Effector memory CD8-positive, alpha-beta T cell (primary cell): ENCODE measurements at regions not wholly inside any gene's neighbourhood (a gene's known extent, or its start where the extent isn't known, plus 50 kb on each side); places are given as distances from the start of the nearest gene placed in this dataset.
"Not testable (repeated sequence)": the region's sequence is repeated elsewhere in the genome, so short reads cannot be mapped to it uniquely, and the experiment has no call there.

Experiments
- ATAC-seq: fragments of 150-1000 bp; cut with Tn5 transposase; replicated peaks from 2 replicates; pipeline ENCODE4 v1.10.0; 2021; ENCODE audit warnings: mild to moderate bottlenecking, moderate library complexity
- DNase-seq, 3 experiments: peaks; one replicate each; pipeline ENCODE4 v3.0.0; 2021
- H3K27ac Mint-ChIP-seq, 2 donors: one replicate each; pipeline ENCODE4 v1.8.0; 2022; ENCODE audit warnings: mild to moderate bottlenecking in 2 of 2, mixed read lengths in 2 of 2, moderate library complexity in 2 of 2
- H3K27me3 Mint-ChIP-seq, 2 donors: one replicate each; pipeline ENCODE4 v1.8.0; 2022; ENCODE audit warnings: mixed read lengths in 2 of 2
- H3K36me3 Mint-ChIP-seq: one replicate; pipeline ENCODE4 v1.8.0; 2022; ENCODE audit warnings: mild to moderate bottlenecking, moderate library complexity, mixed read lengths; ENCODE audit not compliant: insufficient read depth
- H3K4me1 Mint-ChIP-seq, 2 donors: one replicate each; pipeline ENCODE4 v1.8.0; 2022; ENCODE audit warnings: low read depth in 2 of 2, mixed read lengths in 2 of 2
- H3K4me3 Mint-ChIP-seq, 2 donors: one replicate each; pipeline ENCODE4 v1.8.0; 2022; ENCODE audit warnings: mild to moderate bottlenecking in 2 of 2, mixed read lengths in 2 of 2, moderate library complexity in 2 of 2
- H3K9me3 Mint-ChIP-seq, 2 donors: one replicate each; pipeline ENCODE4 v1.8.0; 2022; ENCODE audit warnings: mixed read lengths in 2 of 2

DNA sequence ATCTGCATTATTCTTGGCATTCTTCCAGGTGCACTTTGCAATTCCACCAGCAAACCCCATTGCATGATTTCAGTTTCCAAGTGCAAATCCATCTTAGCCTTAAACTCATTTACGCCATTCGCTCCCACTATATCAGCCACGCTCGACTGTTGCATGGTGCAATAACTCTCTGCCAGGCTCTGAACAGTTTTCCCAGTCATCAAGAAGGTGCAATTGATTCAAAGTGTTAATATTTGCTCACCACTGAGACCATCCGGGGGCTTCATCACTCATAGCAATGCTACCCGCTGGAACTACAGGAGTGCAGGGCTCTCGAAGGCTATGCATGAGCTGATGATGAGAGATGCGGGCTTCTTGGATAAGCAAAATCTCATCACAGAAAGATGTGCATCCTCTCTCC lies 488.2 kb downstream of the OMA1 start:
- ATAC-seq (no peak), DNase-seq (no peak)
- Mint-ChIP-seq H3K4me3 (no peak overlapping the region), H3K27ac (no peak overlapping the region), H3K9me3 (peaks cover 0 to 1% of the 10 kb centered on the region in 2 donors), H3K36me3 (no peaks in the 10 kb centered on the region), H3K27me3 (peaks cover 0 to 10% of the 10 kb centered on the region in 2 donors), H3K4me1 (no peaks in the 10 kb centered on the region)

GRCh38 chr1:58057826-58058225 lies 488.7 kb downstream of the OMA1 start:
- H3K27me3 Mint-ChIP-seq = peaks cover 0 to 10% of the 10 kb centered on the region in 2 donors
- ATAC-seq (no peak), DNase-seq (no peak)
- no peaks in the 10 kb centered on the region for H3K36me3 Mint-ChIP-seq
- peaks cover 0 to 1% of the 10 kb centered on the region in 2 donors for H3K9me3 Mint-ChIP-seq
- no peak overlapping the region for H3K4me3 Mint-ChIP-seq
- no peaks in the 10 kb centered on the region for H3K4me1 Mint-ChIP-seq
- no peak overlapping the region for H3K27ac Mint-ChIP-seq

DNA sequence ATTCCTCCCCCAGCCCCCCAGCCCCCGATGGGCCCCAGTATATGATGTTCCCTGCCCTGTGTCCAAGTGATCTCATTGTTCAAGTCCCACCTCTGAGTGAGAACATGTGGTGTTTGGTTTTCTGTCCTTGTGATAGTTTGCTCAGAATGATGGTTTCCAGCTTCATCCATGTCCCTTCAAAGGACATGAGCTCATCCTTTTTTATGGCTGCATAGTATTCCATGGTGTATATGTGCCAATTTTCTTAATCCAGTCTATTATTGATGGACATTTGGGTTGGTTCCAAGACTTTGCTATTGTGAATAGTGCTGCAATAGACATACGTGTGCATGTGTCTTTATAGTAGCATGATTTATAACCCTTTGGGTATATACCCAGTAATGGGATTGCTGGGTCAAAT lies 495.3 kb downstream of the OMA1 start:
- not testable (repeated sequence) for H3K4me1 Mint-ChIP-seq, H3K27ac Mint-ChIP-seq, H3K27me3 Mint-ChIP-seq, DNase-seq, H3K4me3 Mint-ChIP-seq, ATAC-seq, H3K9me3 Mint-ChIP-seq, H3K36me3 Mint-ChIP-seq

DNA sequence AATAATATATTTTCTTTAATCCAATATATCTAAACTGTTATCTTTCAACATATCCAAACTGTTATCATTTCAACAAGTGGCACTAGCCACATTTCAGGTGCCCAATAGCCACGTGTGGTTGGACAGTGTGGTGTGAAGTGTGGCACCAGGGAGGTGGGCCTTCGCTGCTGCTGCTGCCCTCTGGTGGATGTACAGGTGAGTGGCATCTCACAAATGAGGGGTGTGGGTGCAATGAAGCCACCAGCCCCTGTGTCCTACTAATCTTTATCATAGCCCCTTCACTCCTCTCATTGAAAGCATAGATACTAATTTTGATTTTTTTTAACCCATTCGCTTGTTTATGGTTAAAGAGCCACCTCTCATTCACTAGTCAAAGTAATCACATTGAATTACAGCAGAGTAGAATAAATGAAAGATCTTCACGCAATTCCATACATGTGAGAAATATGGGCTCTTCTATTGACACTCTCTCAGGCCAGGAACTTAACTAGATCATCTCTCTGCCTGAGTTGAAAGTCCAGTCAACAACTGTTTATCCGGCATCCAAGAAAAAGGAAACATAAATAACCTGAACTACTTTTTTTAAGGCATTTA lies 499.2 kb downstream of the OMA1 start:
- peak in 1 of 3 experiments; percentile 2 for DNase-seq
- H3K27ac Mint-ChIP-seq = no peak overlapping the region
- H3K36me3 Mint-ChIP-seq = no peaks in the 10 kb centered on the region
- H3K27me3 Mint-ChIP-seq = peaks cover 0 to 4% of the 10 kb centered on the region in 2 donors
- H3K4me1 Mint-ChIP-seq = no peaks in the 10 kb centered on the region
- no peak overlapping the region for H3K4me3 Mint-ChIP-seq
- no peaks in the 10 kb centered on the region for H3K9me3 Mint-ChIP-seq
- ATAC-seq = no peak

DNA sequence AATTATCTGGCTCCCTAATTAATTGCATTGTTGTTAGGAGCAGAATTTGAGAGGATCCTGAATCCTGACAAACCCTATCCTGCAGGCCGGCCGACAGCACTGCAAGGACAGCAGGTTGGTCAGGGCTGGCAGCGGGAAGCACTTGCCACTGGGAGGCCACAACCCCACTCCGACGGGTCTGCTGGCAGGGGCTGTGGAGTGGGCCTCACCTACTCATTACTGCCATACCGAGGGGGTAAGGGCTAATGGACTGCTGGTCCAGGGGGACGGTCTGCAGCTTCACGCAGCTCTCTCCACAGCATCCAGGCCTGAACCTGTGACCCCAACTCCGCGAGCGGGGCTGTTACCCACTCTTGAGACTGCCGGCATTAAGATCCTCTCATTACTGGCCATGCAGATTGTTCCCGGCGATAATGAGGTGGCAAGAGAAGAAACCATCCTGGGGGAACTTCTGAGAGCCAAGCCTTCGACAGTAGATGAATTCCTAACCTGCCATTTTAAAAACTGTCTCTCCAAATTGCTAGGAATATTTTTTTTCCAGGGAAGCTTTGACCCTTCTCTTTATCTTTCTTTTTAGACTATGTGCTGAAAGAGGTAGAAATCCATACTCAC lies 501.3 kb downstream of the OMA1 start:
- Mint-ChIP-seq H3K4me1 (no peaks in the 10 kb centered on the region), H3K27me3 (peaks cover 0 to 13% of the 10 kb centered on the region in 2 donors), H3K36me3 (no peaks in the 10 kb centered on the region), H3K4me3 (no peak overlapping the region), H3K27ac (no peak overlapping the region), H3K9me3 (no peaks in the 10 kb centered on the region)
- ATAC-seq = no peak
- no peak for DNase-seq

DNA sequence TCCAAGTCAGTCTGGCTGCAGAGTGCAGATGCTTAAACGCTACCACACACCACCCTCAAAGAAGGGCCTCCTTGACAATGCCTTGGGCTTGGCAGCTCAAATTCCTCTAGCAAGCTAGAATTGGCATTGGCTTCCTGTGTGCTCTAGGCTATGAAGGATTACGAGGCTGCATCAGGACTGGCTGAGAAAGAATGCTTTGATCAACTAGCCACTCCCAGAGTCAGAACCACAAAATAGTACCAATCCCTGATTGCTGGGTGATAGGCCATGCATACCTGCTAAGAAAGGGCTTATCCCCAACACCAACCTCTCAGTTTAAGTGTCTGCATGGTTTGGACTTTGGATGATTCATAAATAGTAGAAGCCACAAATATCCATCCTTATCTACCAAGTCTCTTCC lies 504.9 kb downstream of the OMA1 start:
- H3K4me1 Mint-ChIP-seq = no peaks in the 10 kb centered on the region
- ATAC-seq (no peak), DNase-seq (no peak)
- H3K27ac Mint-ChIP-seq = no peak overlapping the region
- no peaks in the 10 kb centered on the region for H3K9me3 Mint-ChIP-seq
- H3K4me3 Mint-ChIP-seq = no peak overlapping the region
- H3K36me3 Mint-ChIP-seq = no peaks in the 10 kb centered on the region
- peaks cover 22 to 23% of the 10 kb centered on the region in 2 donors for H3K27me3 Mint-ChIP-seq

DNA sequence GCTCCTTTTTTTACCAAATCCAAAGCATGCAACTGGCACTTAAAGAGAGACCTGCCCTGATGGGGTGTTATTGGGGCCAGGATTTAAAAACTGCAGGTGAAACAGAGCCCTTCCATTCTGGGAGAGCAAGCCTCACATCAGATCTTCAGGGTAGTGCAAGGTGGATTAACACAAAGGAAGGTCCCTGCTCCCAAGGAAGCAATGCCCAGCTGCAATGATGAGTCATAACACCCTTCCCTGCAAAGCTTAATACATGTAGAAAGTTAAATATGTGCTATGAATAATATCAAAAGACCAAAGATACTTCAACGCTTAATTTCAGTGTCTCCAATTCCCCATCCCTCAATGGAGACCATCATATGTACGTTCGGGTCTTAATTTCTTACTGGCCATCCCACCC lies 508.0 kb downstream of the OMA1 start:
- Mint-ChIP-seq H3K27ac (no peak overlapping the region), H3K4me1 (no peaks in the 10 kb centered on the region), H3K4me3 (no peak overlapping the region), H3K36me3 (peaks cover 2% of the 10 kb centered on the region), H3K9me3 (no peaks in the 10 kb centered on the region), H3K27me3 (peaks cover 22 to 36% of the 10 kb centered on the region in 2 donors)
- ATAC-seq (no peak), DNase-seq (no peak)

DNA sequence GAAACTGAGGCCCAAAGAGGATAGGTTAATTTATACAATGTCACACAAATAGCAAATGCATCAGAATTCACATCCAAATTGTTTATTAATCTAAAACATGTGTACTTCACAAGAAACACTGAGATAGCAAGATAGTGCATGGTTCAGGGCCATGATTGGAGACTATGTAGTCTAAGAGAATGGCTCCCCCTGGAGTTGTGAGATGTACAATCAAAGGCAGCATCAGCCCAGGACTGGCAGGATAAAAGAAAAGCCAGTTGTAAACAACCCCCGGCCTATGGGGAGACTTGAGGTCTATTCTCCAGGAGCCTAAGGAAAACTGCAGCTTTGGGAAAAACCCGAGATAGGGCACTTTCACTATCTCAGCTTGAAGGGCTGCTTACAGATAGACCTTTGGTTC lies 511.0 kb downstream of the OMA1 start:
- H3K4me1 Mint-ChIP-seq = no peaks in the 10 kb centered on the region
- H3K27me3 Mint-ChIP-seq = peaks cover 15 to 50% of the 10 kb centered on the region in 2 donors
- no peaks in the 10 kb centered on the region for H3K9me3 Mint-ChIP-seq
- H3K4me3 Mint-ChIP-seq = no peak overlapping the region
- H3K27ac Mint-ChIP-seq = no peak overlapping the region
- peaks cover 2% of the 10 kb centered on the region for H3K36me3 Mint-ChIP-seq
- DNase-seq (no peak), ATAC-seq (no peak)

DNA sequence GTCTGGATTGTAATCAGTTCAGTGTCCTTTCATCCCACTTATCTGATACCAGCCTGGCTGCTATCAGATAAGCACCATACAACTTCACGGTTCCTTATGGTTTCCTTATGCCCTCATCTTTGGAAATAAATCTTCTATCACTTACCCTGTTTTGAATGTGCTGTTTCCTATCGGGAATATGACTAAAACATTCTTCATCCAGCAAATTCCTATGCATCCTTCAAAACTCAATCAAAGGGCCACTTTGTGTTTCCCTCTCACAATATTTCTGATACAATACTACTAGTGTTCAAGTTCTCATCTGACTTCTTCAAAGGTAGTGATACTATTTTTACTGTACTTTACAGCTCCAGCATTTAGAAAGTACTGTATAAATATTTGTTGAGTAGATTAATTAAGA lies 513.2 kb downstream of the OMA1 start:
- no peak for DNase-seq
- Mint-ChIP-seq H3K36me3 (peaks cover 2% of the 10 kb centered on the region), H3K9me3 (no peaks in the 10 kb centered on the region), H3K27me3 (peaks cover 6 to 40% of the 10 kb centered on the region in 2 donors), H3K4me1 (no peaks in the 10 kb centered on the region), H3K27ac (no peak overlapping the region), H3K4me3 (no peak overlapping the region)
- ATAC-seq = no peak

- Mint-ChIP-seq H3K9me3 (no peaks in the 10 kb centered on the region), H3K27me3 (peaks cover 6 to 35% of the 10 kb centered on the region in 2 donors), H3K36me3 (peaks cover 2% of the 10 kb centered on the region), H3K27ac (no peak overlapping the region), H3K4me1 (no peaks in the 10 kb centered on the region), H3K4me3 (no peak overlapping the region)
- ATAC-seq = no peak
- no peak for DNase-seq
Observed at GRCh38 chr1:58032611-58033073, 513.9 kb downstream of the OMA1 start.

DNA sequence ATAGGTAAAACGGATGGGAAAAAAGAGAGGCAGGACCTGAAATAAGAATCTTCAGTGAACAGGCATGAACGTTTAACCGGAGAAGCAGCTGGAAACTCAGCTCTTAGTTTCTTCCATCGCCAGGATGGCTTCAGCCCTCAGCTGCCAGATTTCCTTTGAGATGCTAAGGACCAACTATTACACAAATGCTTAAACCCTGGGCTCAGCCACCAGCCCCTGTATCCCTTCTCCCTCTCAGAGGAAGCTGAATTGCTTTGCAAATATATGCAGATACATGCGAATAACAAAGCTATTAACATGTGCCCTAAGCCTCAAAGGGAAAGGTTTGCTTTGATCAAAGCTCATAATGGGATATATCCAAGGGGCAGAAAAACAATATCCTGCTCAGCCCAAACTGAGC lies 515.1 kb downstream of the OMA1 start:
- Mint-ChIP-seq H3K4me1 (no peaks in the 10 kb centered on the region), H3K4me3 (no peak overlapping the region), H3K27ac (no peak overlapping the region), H3K27me3 (peaks cover 6 to 24% of the 10 kb centered on the region in 2 donors), H3K36me3 (peaks cover 2% of the 10 kb centered on the region), H3K9me3 (no peaks in the 10 kb centered on the region)
- DNase-seq (no peak), ATAC-seq (no peak)

DNA sequence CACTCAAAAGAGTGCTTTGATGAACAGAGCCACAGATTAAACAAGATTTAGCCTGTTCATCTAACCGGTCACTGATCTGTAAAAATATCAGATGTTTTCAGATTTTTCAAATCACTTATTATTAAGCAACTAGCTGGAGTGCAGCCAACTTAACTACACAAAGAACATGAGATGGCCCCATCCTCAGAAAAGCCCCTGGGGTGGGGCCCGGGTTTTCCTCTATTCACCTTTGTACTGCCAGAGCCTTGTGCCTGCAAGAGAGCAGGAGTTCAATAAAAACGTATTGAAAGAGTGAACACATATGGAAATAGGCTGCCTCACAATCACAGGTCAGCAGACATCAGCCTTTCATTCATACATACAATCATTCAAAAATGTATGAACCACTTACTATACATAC lies 516.1 kb downstream of the OMA1 start:
- peaks cover 14 to 15% of the 10 kb centered on the region in 2 donors for H3K27me3 Mint-ChIP-seq
- ATAC-seq (no peak), DNase-seq (no peak)
- no peak overlapping the region for H3K27ac Mint-ChIP-seq
- no peaks in the 10 kb centered on the region for H3K4me1 Mint-ChIP-seq
- peaks cover 2% of the 10 kb centered on the region for H3K36me3 Mint-ChIP-seq
- H3K9me3 Mint-ChIP-seq = no peaks in the 10 kb centered on the region
- no peak overlapping the region for H3K4me3 Mint-ChIP-seq

DNA sequence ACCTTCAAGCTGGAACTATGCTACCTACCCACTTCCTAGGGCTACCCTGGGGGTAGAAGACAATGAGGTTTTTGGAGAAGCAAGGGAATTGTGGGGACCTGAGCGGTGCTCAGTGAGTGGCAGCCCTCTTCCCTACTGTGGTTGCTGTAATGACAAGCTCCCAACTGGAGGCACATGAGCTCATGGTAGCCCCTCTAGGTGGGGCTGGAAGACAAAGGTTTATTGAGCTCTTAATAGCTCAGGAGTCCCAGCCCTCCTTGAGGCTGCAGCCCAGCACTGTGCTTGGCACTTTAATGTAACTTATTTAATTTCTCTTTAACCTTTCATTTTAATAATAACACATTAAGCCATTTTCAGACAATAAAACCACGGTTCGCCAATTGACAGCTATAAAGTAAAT lies 528.9 kb downstream of the OMA1 start:
- ATAC-seq (no peak), DNase-seq (no peak)
- no peak overlapping the region for H3K27ac Mint-ChIP-seq
- no peaks in the 10 kb centered on the region for H3K27me3 Mint-ChIP-seq
- no peaks in the 10 kb centered on the region for H3K9me3 Mint-ChIP-seq
- no peaks in the 10 kb centered on the region for H3K4me1 Mint-ChIP-seq
- H3K4me3 Mint-ChIP-seq = no peak overlapping the region
- H3K36me3 Mint-ChIP-seq = no peaks in the 10 kb centered on the region

DNA sequence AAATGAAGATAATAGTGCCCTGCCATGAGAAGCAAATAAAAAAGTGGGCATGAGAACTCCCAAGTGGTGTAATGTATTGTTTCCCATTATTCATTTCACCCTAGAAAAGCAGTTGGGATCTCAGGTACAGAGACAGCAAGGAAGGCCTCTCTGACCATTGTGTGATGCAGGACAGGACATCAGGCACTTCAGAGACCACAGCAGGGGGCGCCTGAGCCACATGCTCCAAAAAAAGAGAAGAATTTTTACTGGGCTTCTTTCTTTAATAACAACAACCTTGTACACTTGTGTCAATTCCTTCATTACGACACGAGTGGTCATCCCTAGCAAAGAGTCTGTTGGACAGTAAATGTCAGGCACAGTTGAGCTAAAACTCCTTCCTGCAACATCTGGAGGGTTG lies 533.3 kb downstream of the OMA1 start:
- no peaks in the 10 kb centered on the region for H3K4me1 Mint-ChIP-seq
- no peak overlapping the region for H3K4me3 Mint-ChIP-seq
- DNase-seq (no peak), ATAC-seq (no peak)
- H3K36me3 Mint-ChIP-seq = no peaks in the 10 kb centered on the region
- H3K27ac Mint-ChIP-seq = no peak overlapping the region
- no peaks in the 10 kb centered on the region for H3K9me3 Mint-ChIP-seq
- H3K27me3 Mint-ChIP-seq = no peaks in the 10 kb centered on the region
